ENCODE measurements at regions not wholly inside any gene's neighbourhood (a gene's known extent, or its start where the extent isn't known, plus 50 kb on each side); places are given as distances from the start of the nearest gene placed in this dataset.

- TF ChIP-seq MYC (IDR thresholded peaks at IDR 0.05; ENCODE audit: borderline replicate concordance, low read length) (no peak), CTCF (IDR thresholded peaks at IDR 0.05) (no peak), POLR2A (IDR thresholded peaks at IDR 0.05; ENCODE audit: low read length) (no peak), POLR2AphosphoS2 (conservative IDR thresholded peaks at IDR 0.05; ENCODE audit: low read length) (no peak)
Measured at GRCh38 chr12:46553911-46554310, 181.3 kb upstream of the SLC38A2 start.

Measured in A549 (cell line).